Left lung (tissue), 4 donors: ENCODE measurements at regions not wholly inside any gene's neighbourhood (a gene's known extent, or its start where the extent isn't known, plus 50 kb on each side); places are given as distances from the start of the nearest gene placed in this dataset.

Experiments
- ATAC-seq: fragments of 200-7000 bp; cut with Tn5 transposase; one replicate; pipeline ENCODE4 v1.9.1; 2020; ENCODE audit warnings: moderate library complexity
- DNase-seq, 4 donors: peaks; one replicate each; pipeline ENCODE4 v3.0.0-alpha.2; 2013 to 2020
- H3K27ac ChIP-seq, 2 donors: fragments of 200-600 bp; sonication (generic) in 1 of 2; one replicate each; pipeline versions ENCODE4 v1.5.0 to v1.8.0; 2020 to 2021
- H3K27me3 ChIP-seq, 2 donors: fragments of 200-600 bp; sonication (generic) in 1 of 2; one replicate each; pipeline versions ENCODE4 v1.5.0 to v1.8.0; 2020 to 2021
- H3K36me3 ChIP-seq, 2 donors: fragments of 200-600 bp; sonication (generic) in 1 of 2; one replicate each; pipeline versions ENCODE4 v1.5.0 to v1.8.0; 2020 to 2021
- H3K4me1 ChIP-seq, 2 donors: fragments of 200-600 bp; one replicate each; pipeline ENCODE4 v1.8.0; 2021
- H3K4me3 ChIP-seq, 2 donors: fragments of 200-600 bp; sonication (generic) in 1 of 2; one replicate each; pipeline versions ENCODE4 v1.5.0 to v1.8.0; 2020 to 2021; ENCODE audit warnings: mild to moderate bottlenecking in 1 of 2
- H3K9me3 ChIP-seq, 2 donors: fragments of 200-600 bp; sonication (generic) in 1 of 2; one replicate each; pipeline versions ENCODE4 v1.5.0 to v1.8.0; 2020 to 2021
- intact Hi-C, 2 donors: fragments of 100-400 bp; cut with DNase I; formaldehyde crosslinking; loops; one replicate each; pipeline versions ENCODE4 v1.11.2 to v1.14.2; 2022
- TF ChIP-seq, protein P1 (sequence below), 2 donors: fragments of 200-600 bp; sonication (generic) in 1 of 2; IDR thresholded peaks; one replicate each; pipeline versions ENCODE4 v1.5.0 to v1.8.0; 2021; ENCODE audit warnings: antibody characterized with exemption in 2 of 2
- donor health status: DM: no; HTN: yes; CAD: no.
- donor health status: DM: no; HTN: no; CAD: no.

DNA sequence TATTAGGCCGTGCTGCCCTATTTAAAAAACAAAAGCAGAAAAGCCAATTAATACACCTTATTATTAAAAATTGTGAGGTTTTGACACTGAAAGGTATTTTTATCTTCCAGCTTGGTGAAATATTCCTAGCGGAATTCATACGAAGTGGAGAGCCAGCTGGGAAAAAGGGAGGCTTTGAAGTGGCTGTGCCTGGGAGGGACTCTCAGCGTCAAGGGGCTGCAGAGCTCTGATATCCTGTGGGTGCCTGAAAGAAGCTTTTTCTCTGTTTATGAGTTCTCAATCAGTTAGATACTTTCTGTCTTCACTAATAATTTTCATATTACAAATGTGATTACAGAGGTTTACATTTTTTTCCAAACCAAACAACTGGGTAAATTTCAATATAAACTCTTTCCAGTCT lies 140.2 kb upstream of the MIR17HG start:
- TF ChIP-seq, protein P1, sequence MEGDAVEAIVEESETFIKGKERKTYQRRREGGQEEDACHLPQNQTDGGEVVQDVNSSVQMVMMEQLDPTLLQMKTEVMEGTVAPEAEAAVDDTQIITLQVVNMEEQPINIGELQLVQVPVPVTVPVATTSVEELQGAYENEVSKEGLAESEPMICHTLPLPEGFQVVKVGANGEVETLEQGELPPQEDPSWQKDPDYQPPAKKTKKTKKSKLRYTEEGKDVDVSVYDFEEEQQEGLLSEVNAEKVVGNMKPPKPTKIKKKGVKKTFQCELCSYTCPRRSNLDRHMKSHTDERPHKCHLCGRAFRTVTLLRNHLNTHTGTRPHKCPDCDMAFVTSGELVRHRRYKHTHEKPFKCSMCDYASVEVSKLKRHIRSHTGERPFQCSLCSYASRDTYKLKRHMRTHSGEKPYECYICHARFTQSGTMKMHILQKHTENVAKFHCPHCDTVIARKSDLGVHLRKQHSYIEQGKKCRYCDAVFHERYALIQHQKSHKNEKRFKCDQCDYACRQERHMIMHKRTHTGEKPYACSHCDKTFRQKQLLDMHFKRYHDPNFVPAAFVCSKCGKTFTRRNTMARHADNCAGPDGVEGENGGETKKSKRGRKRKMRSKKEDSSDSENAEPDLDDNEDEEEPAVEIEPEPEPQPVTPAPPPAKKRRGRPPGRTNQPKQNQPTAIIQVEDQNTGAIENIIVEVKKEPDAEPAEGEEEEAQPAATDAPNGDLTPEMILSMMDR (IDR thresholded peaks at IDR 0.05) = no peak
- intact Hi-C loops = no loop called here
- no peak overlapping the region for H3K4me3 ChIP-seq
- H3K27me3 ChIP-seq = no peaks in the 10 kb centered on the region
- H3K9me3 ChIP-seq = no peaks in the 10 kb centered on the region
- H3K36me3 ChIP-seq = no peaks in the 10 kb centered on the region
- no peaks in the 10 kb centered on the region for H3K4me1 ChIP-seq
- no peak for DNase-seq
- H3K27ac ChIP-seq = no peak overlapping the region
- ATAC-seq = no peak

DNA sequence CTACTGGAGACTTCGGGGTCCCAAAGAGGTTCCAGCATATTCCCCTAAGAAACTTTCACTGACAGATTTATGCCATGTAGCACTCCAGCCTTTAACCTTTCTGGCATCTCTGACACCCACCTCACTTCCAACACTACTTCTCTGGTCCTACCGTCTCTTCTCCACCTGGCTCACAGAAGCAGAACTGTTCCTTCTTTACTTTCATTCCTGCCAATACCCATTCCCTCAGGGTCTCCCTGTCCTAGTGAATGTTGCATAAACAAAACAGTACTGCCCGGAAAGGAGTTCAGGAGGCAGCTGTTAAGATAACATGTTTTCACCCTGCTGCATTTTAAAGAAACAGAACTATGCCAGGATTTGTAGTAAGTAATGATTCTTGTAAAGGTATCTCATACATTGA lies 136.0 kb upstream of the MIR17HG start:
- TF ChIP-seq, protein P1 (IDR thresholded peaks at IDR 0.05) = no peak
- Histone ChIP-seq H3K27me3 (no peaks in the 10 kb centered on the region), H3K9me3 (no peaks in the 10 kb centered on the region), H3K27ac (no peak overlapping the region), H3K36me3 (no peaks in the 10 kb centered on the region), H3K4me1 (no peaks in the 10 kb centered on the region), H3K4me3 (no peak overlapping the region)
- DNase-seq (no peak), ATAC-seq (no peak)
- intact Hi-C loops = no loop called here

DNA sequence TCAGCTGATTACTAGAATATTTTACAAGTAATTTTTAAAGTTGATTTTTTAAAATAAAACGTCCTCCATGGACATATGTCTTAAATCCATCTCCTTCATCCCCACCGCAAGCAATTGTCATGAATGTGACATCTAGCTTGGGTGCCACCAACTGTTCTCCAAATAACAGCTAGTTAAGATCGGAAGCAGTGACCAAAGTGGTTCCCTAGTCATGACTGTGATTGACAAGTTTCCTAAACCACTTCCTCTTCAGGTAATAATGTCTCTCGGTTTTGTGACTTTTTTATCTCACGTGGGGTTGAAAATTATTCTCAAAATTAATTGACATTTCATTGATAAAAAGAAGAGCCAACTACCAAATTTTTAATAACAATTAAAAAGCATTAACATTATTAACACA lies 135.3 kb upstream of the MIR17HG start:
- no peaks in the 10 kb centered on the region for H3K9me3 ChIP-seq
- ATAC-seq (no peak), DNase-seq (no peak)
- H3K27ac ChIP-seq = no peak overlapping the region
- no peaks in the 10 kb centered on the region for H3K36me3 ChIP-seq
- TF ChIP-seq, protein P1 (IDR thresholded peaks at IDR 0.05) = no peak
- H3K27me3 ChIP-seq = no peaks in the 10 kb centered on the region
- intact Hi-C loops = no loop called here
- no peak overlapping the region for H3K4me3 ChIP-seq
- H3K4me1 ChIP-seq = no peaks in the 10 kb centered on the region

DNA sequence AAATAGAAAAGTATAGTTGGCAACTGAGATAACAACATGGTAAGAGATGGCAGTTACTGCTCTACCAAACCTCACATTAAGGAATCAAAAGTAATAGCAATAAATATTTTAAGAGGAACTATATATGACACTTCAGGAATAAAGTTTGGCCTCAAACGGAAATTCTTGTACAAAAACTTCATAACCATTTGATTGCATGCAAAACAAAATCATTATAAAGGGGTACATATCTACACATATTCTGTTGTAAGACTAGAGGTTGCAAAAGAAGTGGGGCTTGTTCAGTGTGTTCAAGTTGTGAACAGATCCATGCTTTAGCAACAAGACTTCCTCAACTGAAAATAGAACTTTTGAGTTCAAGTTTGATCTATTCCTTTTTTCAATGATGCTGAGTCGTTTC lies 133.5 kb upstream of the MIR17HG start:
- ATAC-seq (no peak), DNase-seq (no peak)
- Histone ChIP-seq H3K36me3 (no peaks in the 10 kb centered on the region), H3K9me3 (no peaks in the 10 kb centered on the region), H3K27ac (no peak overlapping the region), H3K4me3 (no peak overlapping the region), H3K4me1 (no peaks in the 10 kb centered on the region), H3K27me3 (no peaks in the 10 kb centered on the region)
- intact Hi-C loops = no loop called here
- TF ChIP-seq, protein P1 (IDR thresholded peaks at IDR 0.05) = no peak

DNA sequence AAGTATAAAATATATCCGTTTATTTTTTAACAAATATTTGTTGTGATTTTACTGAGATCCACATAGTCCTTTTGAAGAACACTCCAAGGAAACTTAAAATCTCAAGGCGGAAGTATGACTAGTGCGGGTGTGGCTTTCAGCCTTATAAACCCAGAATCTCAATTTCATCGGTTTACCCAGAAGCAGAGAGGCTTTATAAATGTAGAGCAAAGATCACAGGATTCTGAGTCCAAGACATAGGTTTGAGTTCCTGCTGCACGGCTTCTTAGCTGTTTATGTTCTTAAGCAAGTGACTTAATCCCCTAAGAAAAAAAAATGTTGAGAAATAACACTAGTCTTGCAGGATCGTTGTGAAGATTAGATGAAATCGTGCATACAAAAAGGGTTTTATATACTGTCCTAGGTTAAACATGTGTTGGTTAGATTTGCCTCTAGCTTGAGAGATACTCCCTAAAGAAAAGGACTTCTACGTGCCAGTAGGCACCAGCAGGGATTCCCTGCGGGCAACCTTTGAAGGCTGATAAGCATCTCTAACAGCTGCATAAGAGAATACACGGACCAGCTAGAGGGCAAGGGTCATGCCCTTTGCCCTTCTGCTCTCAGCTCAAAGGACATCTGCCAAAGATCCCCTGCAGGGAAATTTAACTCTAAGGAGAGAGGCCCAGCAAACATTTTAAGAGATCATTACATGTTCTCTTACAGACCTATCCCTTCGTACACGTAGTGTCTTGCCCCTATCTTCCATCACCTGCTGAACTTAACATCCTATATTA lies 130.4 kb upstream of the MIR17HG start:
- Histone ChIP-seq H3K27ac (no peak overlapping the region), H3K36me3 (no peaks in the 10 kb centered on the region), H3K27me3 (no peaks in the 10 kb centered on the region), H3K9me3 (no peaks in the 10 kb centered on the region), H3K4me1 (no peaks in the 10 kb centered on the region), H3K4me3 (no peak overlapping the region)
- TF ChIP-seq, protein P1 (IDR thresholded peaks at IDR 0.05) = no peak
- DNase-seq (no peak), ATAC-seq (no peak)
- intact Hi-C loops = no loop called here
